HepG2 (cell line): ENCODE measurements at regions not wholly inside any gene's neighbourhood (a gene's known extent, or its start where the extent isn't known, plus 50 kb on each side); places are given as distances from the start of the nearest gene placed in this dataset.

ENCODE experiments used
- ATAD3A ChIP-seq: sonication (generic); formaldehyde crosslinking; IDR thresholded peaks from 2 replicates; pipeline ENCODE4 v1.4.0; 2020; ENCODE audit warnings: missing genetic modification reagents
- CHD2 ChIP-seq: IDR thresholded peaks from 2 replicates; pipeline ENCODE4 v1.6.1; 2011; ENCODE audit warnings: low read depth, low read length, improper control_type of control experiment
- CREB3 ChIP-seq: sonication (generic); formaldehyde crosslinking; IDR thresholded peaks from 2 replicates; pipeline ENCODE4 v1.5.0; 2020; ENCODE audit warnings: missing genetic modification reagents
- FOXO1 ChIP-seq: sonication (generic); formaldehyde crosslinking; IDR thresholded peaks from 2 replicates; pipeline ENCODE4 v1.4.0; 2020; ENCODE audit warnings: missing genetic modification reagents
- MAFG ChIP-seq: sonication (generic); formaldehyde crosslinking; IDR thresholded peaks from 2 replicates; pipeline ENCODE4 v1.5.1; 2020; ENCODE audit warnings: mild to moderate bottlenecking, missing genetic modification reagents
- RAD51 ChIP-seq: fragments of 450-650 bp; IDR thresholded peaks from 2 replicates; pipeline ENCODE4 v1.6.1; 2016; ENCODE audit warnings: borderline replicate concordance
- RFX3 ChIP-seq: IDR thresholded peaks from 2 replicates; pipeline ENCODE4 v1.6.1; 2016; ENCODE audit warnings: missing biosample characterization, missing genetic modification reagents
- SAP130 ChIP-seq: IDR thresholded peaks from 2 replicates; pipeline ENCODE4 v1.6.1; 2016; ENCODE audit warnings: low read depth
- STAG1 ChIP-seq: sonication (generic); formaldehyde crosslinking; IDR thresholded peaks from 2 replicates; pipeline ENCODE4 v1.4.0; 2020; ENCODE audit warnings: missing genetic modification reagents
- ZBTB25 ChIP-seq: IDR thresholded peaks from 2 replicates; pipeline ENCODE4 v1.6.1; 2018; ENCODE audit warnings: missing genetic modification reagents
- ZBTB46 ChIP-seq: sonication (generic); formaldehyde crosslinking; IDR thresholded peaks from 2 replicates; pipeline ENCODE4 v1.4.0; 2020; ENCODE audit warnings: mild to moderate bottlenecking, missing genetic modification reagents, borderline replicate concordance
- ZIK1 ChIP-seq: sonication (generic); formaldehyde crosslinking; IDR thresholded peaks from 2 replicates; pipeline ENCODE4 v1.5.0; 2020; ENCODE audit warnings: mild to moderate bottlenecking, low read depth, missing genetic modification reagents, borderline replicate concordance
- ZNF230 ChIP-seq: sonication (generic); formaldehyde crosslinking; IDR thresholded peaks from 2 replicates; pipeline ENCODE4 v1.4.0; 2020; ENCODE audit warnings: mild to moderate bottlenecking, missing genetic modification reagents
- ZNF614 ChIP-seq: IDR thresholded peaks from 2 replicates; pipeline ENCODE4 v1.6.1; 2018; ENCODE audit warnings: missing biosample characterization, missing genetic modification reagents, inconsistent platforms, borderline replicate concordance
- ZNF704 ChIP-seq: sonication (generic); formaldehyde crosslinking; IDR thresholded peaks from 2 replicates; pipeline ENCODE4 v1.8.1; 2023; ENCODE audit warnings: mild to moderate bottlenecking, inconsistent platforms, moderate library complexity, missing genetic modification reagents, borderline replicate concordance
- TF ChIP-seq, protein P1 (sequence below): sonication (generic); formaldehyde crosslinking; IDR thresholded peaks from 2 replicates; pipeline ENCODE4 v1.5.0; 2020; ENCODE audit warnings: missing genetic modification reagents
- TF ChIP-seq, protein P2 (sequence below): IDR thresholded peaks from 2 replicates; pipeline ENCODE4 v1.6.1; 2016; ENCODE audit warnings: low read depth
- TF ChIP-seq, protein P3 (sequence below): sonication (generic); formaldehyde crosslinking; IDR thresholded peaks from 2 replicates; pipeline ENCODE4 v1.8.0; 2022; ENCODE audit warnings: low read depth, missing genetic modification reagents
- TF ChIP-seq, protein P4 (sequence below): sonication (generic); formaldehyde crosslinking; IDR thresholded peaks from 2 replicates; pipeline ENCODE4 v1.8.0; 2022; ENCODE audit warnings: missing genetic modification reagents, mild to moderate bottlenecking, borderline replicate concordance

GRCh38 chr15:23877502-23878412 lies 190.7 kb upstream of the NDN start (continued):
- TF ChIP-seq MAFG (CRISPR knock-in tag) (no peak), ZNF614 (CRISPR knock-in tag) (no peak), FOXO1 (CRISPR knock-in tag) (0 out of 2 replicates have a peak, but pooled peaks have one; percentile 16), ZNF704 (CRISPR knock-in tag) (no peak), ZBTB46 (CRISPR knock-in tag) (no peak), CREB3 (CRISPR knock-in tag) (no peak), CHD2 (no peak), ATAD3A (CRISPR knock-in tag) (no peak), RFX3 (CRISPR knock-in tag) (no peak), STAG1 (CRISPR knock-in tag) (peak; percentile 96), SAP130 (CRISPR knock-in tag) (no peak), RAD51 (no peak), ZIK1 (CRISPR knock-in tag) (no peak), ZNF230 (CRISPR knock-in tag) (no peak), ZBTB25 (CRISPR knock-in tag) (no peak)
- TF ChIP-seq, protein P1, sequence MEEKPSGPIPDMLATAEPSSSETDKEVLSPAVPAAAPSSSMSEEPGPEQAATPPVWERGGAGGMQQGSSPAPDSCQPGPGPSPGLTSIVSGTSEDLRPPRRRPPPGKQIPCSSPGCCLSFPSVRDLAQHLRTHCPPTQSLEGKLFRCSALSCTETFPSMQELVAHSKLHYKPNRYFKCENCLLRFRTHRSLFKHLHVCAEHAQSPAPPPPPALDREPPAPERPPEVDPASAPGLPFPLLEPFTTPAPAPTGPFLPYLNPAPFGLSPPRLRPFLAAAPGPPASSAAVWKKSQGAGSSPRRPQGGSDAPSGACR (CRISPR knock-in tag): no peak
- TF ChIP-seq, protein P2, sequence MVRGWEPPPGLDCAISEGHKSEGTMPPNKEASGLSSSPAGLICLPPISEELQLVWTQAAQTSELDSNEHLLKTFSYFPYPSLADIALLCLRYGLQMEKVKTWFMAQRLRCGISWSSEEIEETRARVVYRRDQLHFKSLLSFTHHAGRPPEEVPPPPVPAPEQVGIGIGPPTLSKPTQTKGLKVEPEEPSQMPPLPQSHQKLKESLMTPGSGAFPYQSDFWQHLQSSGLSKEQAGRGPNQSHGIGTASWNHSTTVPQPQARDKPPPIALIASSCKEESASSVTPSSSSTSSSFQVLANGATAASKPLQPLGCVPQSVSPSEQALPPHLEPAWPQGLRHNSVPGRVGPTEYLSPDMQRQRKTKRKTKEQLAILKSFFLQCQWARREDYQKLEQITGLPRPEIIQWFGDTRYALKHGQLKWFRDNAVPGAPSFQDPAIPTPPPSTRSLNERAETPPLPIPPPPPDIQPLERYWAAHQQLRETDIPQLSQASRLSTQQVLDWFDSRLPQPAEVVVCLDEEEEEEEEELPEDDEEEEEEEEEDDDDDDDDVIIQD (CRISPR knock-in tag): no peak
- TF ChIP-seq, protein P3, sequence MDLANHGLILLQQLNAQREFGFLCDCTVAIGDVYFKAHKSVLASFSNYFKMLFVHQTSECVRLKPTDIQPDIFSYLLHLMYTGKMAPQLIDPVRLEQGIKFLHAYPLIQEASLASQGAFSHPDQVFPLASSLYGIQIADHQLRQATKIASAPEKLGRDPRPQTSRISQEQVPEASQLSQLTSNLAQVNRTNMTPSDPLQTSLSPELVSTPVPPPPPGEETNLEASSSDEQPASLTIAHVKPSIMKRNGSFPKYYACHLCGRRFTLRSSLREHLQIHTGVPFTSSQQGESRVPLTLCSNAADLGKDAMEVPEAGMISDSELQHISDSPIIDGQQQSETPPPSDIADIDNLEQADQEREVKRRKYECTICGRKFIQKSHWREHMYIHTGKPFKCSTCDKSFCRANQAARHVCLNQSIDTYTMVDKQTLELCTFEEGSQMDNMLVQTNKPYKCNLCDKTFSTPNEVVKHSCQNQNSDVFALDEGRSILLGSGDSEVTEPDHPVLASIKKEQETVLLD (CRISPR knock-in tag): no peak
- TF ChIP-seq, protein P4, sequence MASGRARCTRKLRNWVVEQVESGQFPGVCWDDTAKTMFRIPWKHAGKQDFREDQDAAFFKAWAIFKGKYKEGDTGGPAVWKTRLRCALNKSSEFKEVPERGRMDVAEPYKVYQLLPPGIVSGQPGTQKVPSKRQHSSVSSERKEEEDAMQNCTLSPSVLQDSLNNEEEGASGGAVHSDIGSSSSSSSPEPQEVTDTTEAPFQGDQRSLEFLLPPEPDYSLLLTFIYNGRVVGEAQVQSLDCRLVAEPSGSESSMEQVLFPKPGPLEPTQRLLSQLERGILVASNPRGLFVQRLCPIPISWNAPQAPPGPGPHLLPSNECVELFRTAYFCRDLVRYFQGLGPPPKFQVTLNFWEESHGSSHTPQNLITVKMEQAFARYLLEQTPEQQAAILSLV (CRISPR knock-in tag): no peak
